Adrenal gland (tissue), 5 donors: ENCODE measurements at regions not wholly inside any gene's neighbourhood (a gene's known extent, or its start where the extent isn't known, plus 50 kb on each side); places are given as distances from the start of the nearest gene placed in this dataset.

ENCODE experiments used
- POLR2A ChIP-seq, 2 donors: fragments of 450-650 bp; IDR thresholded peaks; one replicate each; pipeline ENCODE4 v1.6.1; 2017; ENCODE audit warnings: antibody characterized with exemption in 2 of 2, mild to moderate bottlenecking in 2 of 2, moderate library complexity in 1 of 2
- TF ChIP-seq, protein P1 (sequence below), 6 experiments: fragments of 450-650 bp in 4 of 6; fragments of 200-600 bp in 2 of 6; sonication (generic) in 1 of 6; IDR thresholded peaks; 1 replicate in 5 of 6; 2 replicates in 1 of 6; pipeline versions ENCODE4 v1.5.1 to v1.8.0; 2016 to 2021; ENCODE audit warnings: antibody characterized with exemption in 6 of 6, mild to moderate bottlenecking in 2 of 6, moderate library complexity in 1 of 6
- donor health status: DM: no; HTN: no; CAD: no.

DNA sequence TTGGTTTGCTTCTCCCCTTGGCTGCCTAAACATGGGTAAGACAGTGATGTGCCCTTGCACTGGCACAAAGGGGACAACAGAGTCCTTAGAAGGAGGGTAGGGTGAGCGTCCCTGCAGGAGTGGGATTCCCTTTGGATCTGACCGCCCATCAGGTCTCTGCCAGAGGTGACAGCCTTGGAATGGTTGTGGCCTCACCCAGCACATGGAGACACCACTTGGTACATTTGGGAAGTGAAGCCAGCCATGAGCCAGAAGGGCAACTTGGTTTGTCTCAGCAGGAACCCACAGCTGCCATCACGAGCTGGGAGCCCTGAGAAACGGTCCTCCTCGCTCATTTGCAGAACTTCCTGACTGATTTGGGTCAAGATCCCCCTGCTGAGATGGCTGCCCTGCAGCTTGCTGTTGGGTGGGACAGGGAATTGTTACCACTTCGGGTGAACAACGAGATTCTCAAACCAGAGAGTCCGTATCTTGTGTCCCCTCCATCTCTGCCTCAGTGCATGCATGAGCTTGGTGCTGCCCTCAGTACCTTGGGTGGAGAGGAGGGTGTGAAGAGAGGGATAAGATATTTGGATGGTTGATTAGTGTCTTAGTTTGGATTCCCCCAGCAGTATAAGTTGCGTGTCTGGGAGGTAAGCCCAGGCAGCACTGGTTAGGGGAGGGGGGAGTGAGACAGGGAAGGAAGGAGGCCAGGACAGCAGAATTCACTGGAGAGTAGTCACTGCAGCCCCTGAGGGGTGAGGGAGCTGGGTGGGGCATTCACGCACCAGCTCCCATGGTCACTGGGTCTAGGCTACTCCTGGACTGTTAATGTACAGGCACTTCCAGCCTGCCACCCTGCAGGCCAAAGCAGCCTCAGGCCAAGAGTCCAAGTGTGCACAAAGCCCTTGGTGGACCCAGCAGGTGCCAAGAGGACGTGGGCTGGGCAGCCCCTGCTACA, 168.8 kb upstream of the TOPAZ1 start:
- TF ChIP-seq, protein P1, sequence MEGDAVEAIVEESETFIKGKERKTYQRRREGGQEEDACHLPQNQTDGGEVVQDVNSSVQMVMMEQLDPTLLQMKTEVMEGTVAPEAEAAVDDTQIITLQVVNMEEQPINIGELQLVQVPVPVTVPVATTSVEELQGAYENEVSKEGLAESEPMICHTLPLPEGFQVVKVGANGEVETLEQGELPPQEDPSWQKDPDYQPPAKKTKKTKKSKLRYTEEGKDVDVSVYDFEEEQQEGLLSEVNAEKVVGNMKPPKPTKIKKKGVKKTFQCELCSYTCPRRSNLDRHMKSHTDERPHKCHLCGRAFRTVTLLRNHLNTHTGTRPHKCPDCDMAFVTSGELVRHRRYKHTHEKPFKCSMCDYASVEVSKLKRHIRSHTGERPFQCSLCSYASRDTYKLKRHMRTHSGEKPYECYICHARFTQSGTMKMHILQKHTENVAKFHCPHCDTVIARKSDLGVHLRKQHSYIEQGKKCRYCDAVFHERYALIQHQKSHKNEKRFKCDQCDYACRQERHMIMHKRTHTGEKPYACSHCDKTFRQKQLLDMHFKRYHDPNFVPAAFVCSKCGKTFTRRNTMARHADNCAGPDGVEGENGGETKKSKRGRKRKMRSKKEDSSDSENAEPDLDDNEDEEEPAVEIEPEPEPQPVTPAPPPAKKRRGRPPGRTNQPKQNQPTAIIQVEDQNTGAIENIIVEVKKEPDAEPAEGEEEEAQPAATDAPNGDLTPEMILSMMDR (IDR thresholded peaks at IDR 0.05), result no peak
- no peak for TF ChIP-seq POLR2A (IDR thresholded peaks at IDR 0.05)
